B cell (primary cell): ENCODE measurements at regions not wholly inside any gene's neighbourhood (a gene's known extent, or its start where the extent isn't known, plus 50 kb on each side); places are given as distances from the start of the nearest gene placed in this dataset.

Source experiments
- ATAC-seq: fragments of 200-7000 bp; cut with Tn5 transposase; one replicate; pipeline ENCODE4 v1.10.0; 2021; ENCODE audit warnings: low read depth, mild to moderate bottlenecking, moderate number of reproducible peaks, moderate library complexity
- CTCF ChIA-PET: fragments of 350-600 bp; sonication (Branson Sonifier 250); formaldehyde crosslinking; loops from one replicate; lab custom pipeline; 2021; ENCODE audit warnings: antibody characterized with exemption, inconsistent platforms; lab: Charles Lee
- POLR2A ChIA-PET: fragments of 350-600 bp; sonication (Branson Sonifier 250); formaldehyde crosslinking; loops from one replicate; lab custom pipeline; 2021; ENCODE audit warnings: antibody characterized with exemption; lab: Charles Lee
- DNase-seq: peaks from one replicate; pipeline ENCODE4 v3.0.0; 2013
- H2AFZ ChIP-seq: 2 replicates; pipeline ENCODE4 v1.6.1; 2012; ENCODE audit warnings: mild to moderate bottlenecking, low read depth, low read length; ENCODE audit not compliant: insufficient read depth, poor library complexity, severe bottlenecking
- H3K27ac ChIP-seq, 2 donors: 1 replicate in 1 of 2; 2 replicates in 1 of 2; pipeline ENCODE4 v1.5.1; 2012 to 2013; ENCODE audit warnings: low read length in 2 of 2, mild to moderate bottlenecking in 2 of 2, moderate library complexity in 1 of 2
- H3K27me3 ChIP-seq, 4 experiments: fragments of 200-600 bp in 1 of 4; sonication (generic) in 1 of 4; replicated peaks in 1 of 4; 1 replicate in 2 of 4; 2 replicates in 2 of 4; pipeline versions ENCODE4 v1.6.1 to v1.7.0; 2013 to 2016; ENCODE audit warnings: low read length in 3 of 4, mild to moderate bottlenecking in 2 of 4, mixed read lengths in 1 of 4, moderate library complexity in 1 of 4; ENCODE audit not compliant: insufficient read depth in 4 of 4, control insufficient read depth in 3 of 4; ENCODE audit errors: control extremely low read depth in 1 of 4
- H3K36me3 ChIP-seq, 2 experiments: replicated peaks in 1 of 2; 1 replicate in 1 of 2; 2 replicates in 1 of 2; pipeline versions ENCODE4 v1.6.1 to v1.7.1; 2013; ENCODE audit warnings: low read length in 1 of 2; ENCODE audit not compliant: insufficient read depth in 2 of 2, control insufficient read depth in 1 of 2; ENCODE audit errors: control extremely low read depth in 1 of 2, extremely low read depth in 1 of 2
- H3K4me1 ChIP-seq, 2 donors: fragments of 200-600 bp in 1 of 2; sonication (generic) in 1 of 2; 1 replicate in 1 of 2; 2 replicates in 1 of 2; pipeline versions ENCODE4 v1.5.1 to v1.6.1; 2013 to 2017; ENCODE audit warnings: low read length in 2 of 2; ENCODE audit not compliant: control insufficient read depth in 2 of 2, insufficient read depth in 2 of 2
- H3K4me2 ChIP-seq: replicated peaks from 2 replicates; pipeline ENCODE3; 2012; ENCODE audit warnings: mild to moderate bottlenecking, low read depth, low read length; ENCODE audit not compliant: poor library complexity, severe bottlenecking
- H3K4me3 ChIP-seq, 5 experiments: fragments of 200-600 bp in 1 of 5; sonication (generic) in 1 of 5; 1 replicate in 3 of 5; 2 replicates in 2 of 5; pipeline versions ENCODE4 v1.5.1 to v1.7.0; 2011 to 2016; ENCODE audit warnings: low read length in 4 of 5, mild to moderate bottlenecking in 4 of 5, low read depth in 2 of 5, control low read depth in 1 of 5, moderate library complexity in 1 of 5; ENCODE audit not compliant: insufficient read depth in 1 of 5; ENCODE audit errors: control extremely low read depth in 1 of 5, extremely low read depth in 1 of 5
- H3K79me2 ChIP-seq: fragments of 200-600 bp; sonication (generic); one replicate; pipeline ENCODE4 v1.6.0; 2016; ENCODE audit warnings: low read length; ENCODE audit not compliant: control insufficient read depth, insufficient read depth
- H3K9ac ChIP-seq: fragments of 200-600 bp; sonication (generic); 2 replicates; pipeline ENCODE4 v1.6.1; 2017; ENCODE audit warnings: mild to moderate bottlenecking, low read length, moderate library complexity
- H3K9me3 ChIP-seq, 3 donors: one replicate each; pipeline versions ENCODE4 v1.6.1 to v1.7.1; 2013; ENCODE audit warnings: low read length in 2 of 3; ENCODE audit not compliant: control insufficient read depth in 2 of 3, insufficient read depth in 1 of 3; ENCODE audit errors: control extremely low read depth in 1 of 3
- H4K20me1 ChIP-seq: 2 replicates; pipeline ENCODE4 v1.6.0; 2012; ENCODE audit warnings: mild to moderate bottlenecking, low read length; ENCODE audit not compliant: insufficient read depth, control insufficient read depth, poor library complexity, severe bottlenecking
- H3K27ac Mint-ChIP-seq: one replicate; pipeline ENCODE4 v1.8.0; 2021; ENCODE audit warnings: mixed read lengths
- H3K27me3 Mint-ChIP-seq: one replicate; pipeline ENCODE4 v1.8.0; 2021; ENCODE audit warnings: mixed read lengths
- H3K4me1 Mint-ChIP-seq: one replicate; pipeline ENCODE4 v1.8.0; 2021; ENCODE audit warnings: mixed read lengths
- H3K4me3 Mint-ChIP-seq: one replicate; pipeline ENCODE4 v1.8.0; 2021; ENCODE audit warnings: mixed read lengths
- H3K9me3 Mint-ChIP-seq: one replicate; pipeline ENCODE4 v1.8.0; 2022; ENCODE audit warnings: mixed read lengths; ENCODE audit not compliant: insufficient read depth
- EZH2 ChIP-seq: IDR thresholded peaks from 2 replicates; pipeline ENCODE4 v1.6.1; 2012; ENCODE audit warnings: borderline replicate concordance, low read depth, mild to moderate bottlenecking, moderate library complexity, low read length; ENCODE audit not compliant: insufficient read depth, poor library complexity, severe bottlenecking
- WGBS: methylation state at CpG from one replicate; pipeline ENCODE4 v1.1.5; 2013; ENCODE audit warnings: missing lambda C conversion rate; ENCODE audit not compliant: insufficient coverage; 5-methylcytosine and 5-hydroxymethylcytosine counted together
- intact Hi-C: fragments of 100-400 bp; cut with micrococcal nuclease; formaldehyde crosslinking; loops from one replicate; pipeline ENCODE4 v1.10.0; 2022
- TF ChIP-seq, protein P1 (sequence below): fragments of 200-600 bp; IDR thresholded peaks from one replicate; pipeline ENCODE4 v1.8.0; 2022; ENCODE audit warnings: antibody characterized with exemption, mild to moderate bottlenecking

DNA sequence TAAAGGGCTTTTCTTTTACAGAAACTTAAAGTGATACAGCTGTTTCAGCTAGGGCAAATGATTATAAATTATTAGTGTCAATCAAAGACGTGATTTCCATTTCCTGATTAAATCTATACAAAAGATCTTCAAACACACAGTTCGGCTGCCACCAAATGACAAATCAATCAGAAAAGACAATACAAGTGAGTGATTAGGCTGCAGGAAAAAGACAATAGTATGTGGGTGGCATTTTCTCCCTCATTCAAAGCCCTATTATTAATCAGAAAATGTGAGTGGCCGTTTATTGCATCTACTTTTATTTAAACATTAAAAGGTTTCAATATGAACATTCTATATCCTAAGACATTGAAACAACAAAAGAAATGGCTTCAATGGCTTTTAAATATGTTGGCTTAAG, 895.6 kb upstream of the ROBO1 start:
- POLR2A ChIA-PET: no interaction called here
- Histone ChIP-seq H3K4me3 (no peak overlapping the region), H3K27ac (no peak overlapping the region), H3K36me3 (no peaks in the 10 kb centered on the region), H3K79me2 (no peaks in the 10 kb centered on the region), H3K27me3 (no peaks in the 10 kb centered on the region), H3K4me2 (no peak overlapping the region), H3K4me1 (no peaks in the 10 kb centered on the region), H2AFZ (no peak overlapping the region), H3K9me3 (peaks cover 0 to 4% (median 0%) of the 10 kb centered on the region in 3 donors), H3K9ac (no peak overlapping the region), H4K20me1 (no peaks in the 10 kb centered on the region)
- no CpG with 5 or more reads among the region's 3 CpGs for WGBS
- no peaks in the 10 kb centered on the region for H3K4me1 Mint-ChIP-seq
- H3K9me3 Mint-ChIP-seq: peaks cover 6% of the 10 kb centered on the region
- intact Hi-C loops: no loop called here
- no peak overlapping the region for H3K27ac Mint-ChIP-seq
- CTCF ChIA-PET: interaction anchor here (0.7 kb wide), 1 partner anchor 235 kb away, joined by 3 read pairs; no protein-coding TSS in a partner anchor
- DNase-seq (no peak), ATAC-seq (no peak)
- TF ChIP-seq, protein P1, sequence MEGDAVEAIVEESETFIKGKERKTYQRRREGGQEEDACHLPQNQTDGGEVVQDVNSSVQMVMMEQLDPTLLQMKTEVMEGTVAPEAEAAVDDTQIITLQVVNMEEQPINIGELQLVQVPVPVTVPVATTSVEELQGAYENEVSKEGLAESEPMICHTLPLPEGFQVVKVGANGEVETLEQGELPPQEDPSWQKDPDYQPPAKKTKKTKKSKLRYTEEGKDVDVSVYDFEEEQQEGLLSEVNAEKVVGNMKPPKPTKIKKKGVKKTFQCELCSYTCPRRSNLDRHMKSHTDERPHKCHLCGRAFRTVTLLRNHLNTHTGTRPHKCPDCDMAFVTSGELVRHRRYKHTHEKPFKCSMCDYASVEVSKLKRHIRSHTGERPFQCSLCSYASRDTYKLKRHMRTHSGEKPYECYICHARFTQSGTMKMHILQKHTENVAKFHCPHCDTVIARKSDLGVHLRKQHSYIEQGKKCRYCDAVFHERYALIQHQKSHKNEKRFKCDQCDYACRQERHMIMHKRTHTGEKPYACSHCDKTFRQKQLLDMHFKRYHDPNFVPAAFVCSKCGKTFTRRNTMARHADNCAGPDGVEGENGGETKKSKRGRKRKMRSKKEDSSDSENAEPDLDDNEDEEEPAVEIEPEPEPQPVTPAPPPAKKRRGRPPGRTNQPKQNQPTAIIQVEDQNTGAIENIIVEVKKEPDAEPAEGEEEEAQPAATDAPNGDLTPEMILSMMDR: no peak
- TF ChIP-seq EZH2: no peak
- H3K4me3 Mint-ChIP-seq: no peak overlapping the region
- H3K27me3 Mint-ChIP-seq: no peaks in the 10 kb centered on the region

DNA sequence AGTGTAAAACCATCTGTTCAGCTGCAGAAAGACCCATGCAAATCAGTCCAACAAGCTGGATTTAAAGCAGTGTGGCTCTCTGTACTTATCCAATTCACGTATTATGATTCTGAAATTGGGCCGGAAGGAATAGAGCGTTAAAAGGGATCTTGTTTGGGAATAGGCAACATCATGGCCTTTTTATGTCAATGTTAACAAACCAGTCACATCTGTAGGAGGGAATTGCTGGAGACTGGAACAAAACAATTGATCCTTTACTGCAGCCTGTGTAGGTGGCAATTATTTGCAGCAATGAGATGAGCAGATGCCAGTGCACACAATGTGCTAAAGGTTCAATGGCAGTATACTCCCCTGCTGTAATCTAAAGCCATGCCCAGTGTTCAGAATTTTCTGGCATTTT, 887.4 kb upstream of the ROBO1 start:
- Mint-ChIP-seq H3K9me3 (peaks cover 13% of the 10 kb centered on the region), H3K27ac (no peak overlapping the region), H3K27me3 (no peaks in the 10 kb centered on the region), H3K4me1 (no peaks in the 10 kb centered on the region), H3K4me3 (no peak overlapping the region)
- TF ChIP-seq, protein P1: no peak
- TF ChIP-seq EZH2: no peak
- Histone ChIP-seq H3K9me3 (peaks cover 0 to 5% (median 0%) of the 10 kb centered on the region in 3 donors), H3K27ac (no peak overlapping the region), H3K4me1 (no peaks in the 10 kb centered on the region), H3K4me2 (no peak overlapping the region), H3K9ac (no peak overlapping the region), H3K79me2 (no peaks in the 10 kb centered on the region), H3K36me3 (no peaks in the 10 kb centered on the region), H3K27me3 (no peaks in the 10 kb centered on the region), H4K20me1 (no peaks in the 10 kb centered on the region), H2AFZ (no peak overlapping the region), H3K4me3 (no peak overlapping the region)
- WGBS: no CpG with 5 or more reads among the region's 3 CpGs
- ChIA-PET POLR2A (no interaction called here), CTCF (no interaction called here)
- intact Hi-C loops: no loop called here
- DNase-seq (no peak), ATAC-seq (no peak)
